Activated effector memory CD4-positive, alpha-beta T cell treated with Interleukin-2 at 50 U/mL for 16 hours (primary cell): ENCODE measurements at regions not wholly inside any gene's neighbourhood (a gene's known extent, or its start where the extent isn't known, plus 50 kb on each side); places are given as distances from the start of the nearest gene placed in this dataset.

Source experiments
- DNase-seq: peaks from one replicate; pipeline ENCODE4 v3.0.0-alpha.2; 2020

DNA sequence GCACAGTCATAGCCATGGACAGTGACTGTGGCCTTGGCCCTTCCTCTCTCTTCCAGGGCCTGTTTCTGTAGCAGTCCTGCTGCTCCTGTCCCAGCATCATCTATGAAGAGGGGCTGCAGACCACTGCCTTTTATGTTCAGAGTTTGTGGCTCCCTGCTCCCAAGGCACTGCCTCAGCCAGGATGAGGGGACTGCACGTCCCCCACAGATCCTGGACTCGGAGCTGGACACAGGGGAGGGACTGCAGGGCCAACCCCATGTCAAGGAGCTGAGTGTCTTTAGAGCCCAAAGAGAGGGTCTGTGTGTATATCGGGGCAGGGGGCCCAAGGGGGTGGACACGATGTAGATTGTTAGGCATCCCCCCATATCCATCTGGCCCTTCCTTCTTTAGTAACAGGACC is 60.6 kb upstream of the DIO3 start:
- no peak for DNase-seq

DNA sequence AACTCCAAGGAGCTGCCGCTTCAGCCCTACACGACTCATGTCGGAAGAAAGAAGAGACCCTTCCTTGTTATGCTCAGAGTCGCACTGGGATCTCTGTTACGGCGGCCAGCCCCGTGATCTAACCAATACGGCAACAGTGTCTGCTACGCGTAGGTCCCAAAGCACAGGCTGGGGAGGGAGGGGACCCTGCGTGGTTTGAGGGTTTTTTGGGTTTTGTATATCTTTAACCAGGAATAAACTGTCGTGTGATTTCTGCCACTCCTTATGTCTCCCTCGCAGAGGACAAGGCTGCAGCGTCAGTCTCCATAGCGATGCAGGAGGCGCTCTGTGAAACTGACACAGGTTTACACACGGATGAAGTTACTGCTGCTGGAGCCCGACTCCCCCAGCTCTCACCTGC is 60.0 kb upstream of the DIO3 start:
- DNase-seq = no peak

DNA sequence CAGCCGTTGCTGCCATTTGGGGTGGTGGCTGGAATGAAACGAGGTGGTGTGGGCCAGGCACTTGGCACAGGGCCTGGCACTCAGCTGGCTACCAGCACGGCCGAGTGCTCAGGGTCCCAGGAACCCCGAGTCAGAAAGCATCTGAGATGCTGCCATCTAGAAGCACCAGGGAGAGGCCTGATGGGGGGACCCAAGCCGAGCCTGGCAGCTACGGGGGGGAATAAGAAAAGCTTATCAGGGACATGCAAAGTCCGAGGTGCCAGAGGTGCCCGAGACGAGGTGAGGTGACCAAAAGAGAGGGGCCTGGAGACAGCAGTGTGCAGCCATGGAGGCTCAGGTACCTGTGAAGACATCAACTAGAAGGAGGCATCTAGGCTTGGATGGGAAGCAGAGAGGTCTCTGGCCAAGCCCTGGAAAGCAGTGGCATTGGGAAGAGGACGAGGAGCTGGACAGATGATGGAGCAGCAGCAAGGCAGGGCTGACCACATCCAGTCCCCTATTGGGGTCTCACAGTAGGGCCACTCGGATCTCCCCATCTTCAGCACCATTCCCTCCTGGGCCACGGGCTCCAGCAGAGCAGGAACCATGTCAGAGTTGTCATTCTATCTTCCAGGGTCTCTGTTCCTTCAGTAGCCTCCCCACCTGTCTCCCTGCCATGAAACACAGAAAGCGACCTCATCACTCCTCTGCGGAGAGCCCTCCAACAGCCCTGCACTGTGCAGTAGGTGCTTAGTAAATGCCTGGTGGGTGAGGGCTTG is 59.3 kb upstream of the DIO3 start:
- DNase-seq = no peak

DNA sequence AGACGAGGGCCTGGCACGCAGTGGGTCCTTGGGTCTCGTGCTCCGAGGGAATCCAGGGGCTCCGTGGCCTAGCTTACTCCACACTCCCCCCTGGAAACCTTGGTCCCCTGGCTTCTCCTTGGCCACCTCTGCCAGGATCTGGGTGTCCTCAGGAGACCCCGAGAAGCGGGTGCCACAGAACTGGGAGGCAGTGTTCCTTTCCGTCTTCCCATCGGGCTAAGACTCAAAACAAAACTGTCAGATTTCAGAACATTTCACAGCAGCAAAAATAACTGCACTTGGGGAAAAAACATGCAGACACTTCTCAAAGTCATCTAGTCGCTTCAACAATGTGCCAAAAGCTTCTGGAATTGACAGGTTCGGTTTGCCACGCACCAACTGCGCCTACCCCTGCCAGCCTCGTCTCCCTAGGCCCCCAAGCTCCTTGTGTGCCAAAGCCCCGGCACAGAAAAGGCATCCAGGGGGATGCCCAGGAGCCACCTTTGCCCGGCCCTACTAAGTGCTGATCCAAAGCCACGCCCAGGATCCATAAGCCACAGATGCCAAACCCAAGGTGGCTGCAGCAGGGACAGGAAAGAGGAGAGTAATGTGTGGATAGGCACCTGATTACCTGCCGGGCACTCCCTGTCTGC is 58.4 kb upstream of the DIO3 start:
- DNase-seq = no peak

DNA sequence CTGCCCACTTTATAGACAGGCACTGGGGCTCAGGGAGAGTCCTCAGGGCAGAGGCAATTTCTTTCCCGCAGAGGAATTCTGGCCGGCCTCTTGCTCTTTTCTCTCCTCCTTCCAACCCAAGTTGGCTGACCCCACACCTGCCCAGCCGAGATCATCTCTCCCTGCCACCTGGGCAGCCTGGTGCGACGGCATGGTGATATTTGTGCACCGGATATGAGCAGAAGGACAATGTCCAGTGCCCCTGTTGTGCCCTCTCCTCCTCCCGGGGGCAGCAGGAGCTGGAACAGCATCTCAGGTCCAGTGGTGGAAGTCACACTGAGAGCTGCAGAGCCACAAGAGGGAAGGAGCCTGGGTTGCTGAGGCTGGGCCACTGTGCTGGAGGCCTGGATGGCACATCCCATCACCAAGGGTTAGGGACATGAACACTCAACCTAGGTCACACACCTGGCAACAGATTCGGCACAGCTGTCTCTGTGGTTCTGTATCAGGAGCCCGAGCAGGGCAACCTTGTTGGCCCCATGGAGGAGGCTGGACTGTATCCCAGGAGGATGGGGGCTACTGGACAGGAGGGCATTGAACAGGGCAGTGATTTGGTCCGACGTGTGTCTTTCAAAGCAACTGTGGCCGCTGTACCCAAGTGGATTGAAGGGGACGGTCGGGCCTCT is 57.7 kb upstream of the DIO3 start:
- DNase-seq = no peak

DNA sequence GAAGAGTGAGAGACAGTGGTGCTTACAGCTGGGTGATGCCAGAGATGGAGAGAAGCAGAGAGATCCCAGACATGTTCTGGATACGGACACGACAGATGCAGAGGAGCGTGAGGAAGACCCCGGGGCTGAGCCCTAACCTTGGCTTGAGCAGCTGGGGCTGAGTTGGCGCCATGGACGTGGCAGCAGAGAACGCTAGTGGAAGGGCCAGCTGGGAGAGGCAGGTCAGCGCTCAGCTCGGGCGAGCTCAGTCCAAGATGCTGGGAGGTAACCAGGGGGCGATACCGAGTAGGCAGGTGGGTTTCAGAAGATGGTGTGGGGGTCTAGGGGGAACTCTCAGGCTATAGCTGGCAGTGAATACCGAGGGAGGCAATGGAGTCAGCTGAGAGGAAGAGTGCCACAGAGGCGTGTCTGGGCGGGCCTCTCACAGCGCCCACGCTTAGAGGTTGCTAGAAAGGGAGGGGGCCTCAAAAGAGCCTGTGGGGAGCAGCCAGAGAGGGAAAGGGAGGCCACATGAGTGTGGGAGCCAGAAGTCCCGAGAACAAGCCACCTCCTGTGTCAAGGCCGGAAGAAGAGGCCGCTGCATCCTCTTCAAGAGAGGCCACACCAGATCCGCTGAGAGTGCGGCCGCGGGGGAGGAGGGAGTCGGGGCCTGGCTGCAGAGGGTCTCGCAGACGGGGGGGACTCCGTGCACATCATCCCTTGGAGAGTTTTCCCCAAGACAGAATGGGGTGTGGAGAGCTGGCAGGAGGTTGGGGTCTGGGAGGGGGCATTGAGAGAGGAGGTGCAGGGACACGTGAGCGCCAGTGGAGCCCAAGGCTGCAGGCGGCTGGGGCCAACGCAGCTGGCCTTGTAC is 57.0 kb upstream of the DIO3 start:
- DNase-seq = no peak

DNA sequence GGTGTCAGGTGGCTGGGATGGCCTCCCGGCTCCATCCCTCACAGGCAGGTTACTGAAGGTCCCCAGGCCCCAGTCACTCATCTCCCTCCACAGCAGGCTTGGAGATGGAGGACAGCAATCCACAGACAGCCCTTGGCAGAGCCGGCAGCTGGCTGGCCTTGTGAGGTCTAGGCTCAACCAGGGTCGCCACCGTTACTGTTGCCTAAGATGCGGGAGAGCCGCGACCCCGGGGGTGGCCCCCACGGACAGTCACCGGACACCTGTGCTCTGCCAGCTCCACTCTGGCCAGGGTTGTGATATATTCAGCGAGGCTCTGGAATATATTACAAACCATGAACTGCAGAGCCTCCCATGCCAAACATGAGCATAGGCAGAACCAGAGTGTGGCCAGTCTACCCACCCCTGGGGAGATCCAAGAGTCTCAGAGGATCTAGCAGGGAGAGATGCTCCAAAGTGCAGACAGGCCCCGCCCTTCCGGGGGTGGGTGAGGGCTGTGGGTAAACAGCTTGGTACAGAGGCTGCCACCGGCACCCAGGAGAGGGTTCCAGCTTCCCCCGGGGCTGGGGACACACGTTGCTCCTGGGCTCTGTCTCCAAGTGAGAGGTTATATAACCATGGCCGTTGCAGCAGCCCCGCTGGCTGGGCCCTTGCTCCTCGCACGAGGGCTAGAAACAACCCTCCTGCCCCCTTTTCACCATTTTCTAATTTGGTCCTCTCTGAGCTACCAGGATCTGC is 55.9 kb upstream of the DIO3 start:
- no peak for DNase-seq

DNA sequence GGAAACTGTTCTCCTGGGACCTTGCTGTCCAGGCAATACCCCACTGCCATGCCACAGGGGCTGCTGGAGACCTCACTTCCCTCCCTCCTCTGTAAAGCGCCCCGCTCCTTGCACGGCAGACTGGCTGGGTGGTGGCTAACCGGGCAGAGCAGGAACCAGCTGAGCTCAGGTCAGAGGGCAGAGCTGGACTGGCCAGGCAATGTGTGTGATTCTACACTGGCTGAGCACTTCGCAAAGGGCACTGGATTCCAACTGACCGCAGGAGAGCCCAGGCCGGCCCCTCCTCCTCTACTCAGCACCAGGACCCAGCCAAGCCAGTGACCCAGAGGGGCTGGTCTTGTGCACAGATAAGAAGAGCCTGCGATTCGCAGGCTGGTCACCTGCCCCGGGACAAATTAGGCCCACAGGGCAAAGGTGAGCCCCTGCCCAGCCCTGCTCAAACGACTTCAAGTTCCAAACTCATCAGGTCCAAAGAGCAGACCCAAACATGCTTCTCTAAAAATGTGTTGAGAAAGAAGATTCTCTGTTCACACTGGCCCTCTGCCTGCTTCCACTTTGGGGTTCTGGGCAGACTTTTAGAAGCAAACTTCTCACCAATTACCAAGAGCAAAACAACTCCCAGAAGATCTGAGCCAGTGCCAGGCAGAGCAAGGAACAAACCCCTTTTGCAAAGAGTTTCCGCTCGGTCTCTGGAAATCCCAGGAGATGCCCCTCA is 54.9 kb upstream of the DIO3 start:
- no peak for DNase-seq

DNA sequence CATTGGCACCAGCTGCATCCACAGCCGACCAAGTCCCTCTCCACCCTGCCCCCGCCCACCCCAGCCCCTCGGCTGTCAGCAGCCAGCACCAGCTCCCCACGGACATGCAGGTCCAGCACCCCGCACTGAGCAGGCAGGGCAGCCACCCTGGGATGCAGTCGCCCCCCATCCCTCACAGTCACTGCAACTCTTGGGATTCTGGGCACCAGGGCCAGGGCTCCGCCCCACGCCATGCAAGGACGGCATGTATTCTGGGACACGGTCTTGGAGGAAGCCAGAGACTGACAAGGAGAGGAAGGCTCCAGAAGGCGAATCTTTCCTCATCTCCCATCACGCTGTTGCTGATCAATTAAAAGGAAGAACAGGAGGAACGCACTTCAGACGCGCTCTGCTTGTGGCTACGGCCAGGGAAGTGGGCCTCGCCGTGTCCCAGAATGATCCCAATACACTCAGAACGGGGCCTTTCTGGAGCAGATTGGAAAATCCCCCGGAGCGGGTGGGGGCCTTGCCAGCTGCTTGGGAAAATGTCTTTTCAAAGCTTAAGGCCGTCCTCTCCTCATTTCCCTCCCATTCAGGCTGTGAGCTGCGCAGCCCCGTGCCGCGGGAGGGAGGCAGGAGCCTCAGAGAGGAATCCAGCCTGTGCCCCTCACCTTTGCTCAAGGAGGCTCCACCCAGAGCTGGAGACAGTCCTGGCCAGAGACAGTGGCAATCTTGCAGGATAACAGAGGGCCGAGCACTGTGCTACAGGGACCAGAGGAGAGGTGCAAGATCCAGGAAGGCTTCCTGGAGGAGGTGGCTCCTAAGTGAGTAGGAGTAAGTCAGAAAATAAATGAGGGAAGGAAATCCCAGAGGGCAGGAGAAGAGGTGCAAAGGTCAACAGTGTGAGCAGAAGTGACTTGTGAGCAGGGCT is 54.1 kb upstream of the DIO3 start:
- no peak for DNase-seq

DNA sequence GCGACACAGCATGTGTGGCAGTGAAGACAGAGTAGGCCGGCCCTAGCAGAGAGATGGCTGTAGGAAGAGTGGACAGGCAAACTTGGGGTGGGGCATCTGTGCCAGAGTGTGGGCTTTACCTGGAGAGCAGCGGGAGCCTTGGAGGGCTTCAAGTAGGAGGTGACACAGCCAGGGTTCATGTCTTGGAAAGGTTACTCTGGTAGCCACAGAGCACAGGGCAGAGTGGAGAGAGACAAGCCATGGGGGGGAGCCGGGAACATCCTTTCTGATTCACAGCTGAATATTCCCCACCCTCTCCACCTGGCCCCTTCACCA is 53.5 kb upstream of the DIO3 start:
- DNase-seq = no peak

DNA sequence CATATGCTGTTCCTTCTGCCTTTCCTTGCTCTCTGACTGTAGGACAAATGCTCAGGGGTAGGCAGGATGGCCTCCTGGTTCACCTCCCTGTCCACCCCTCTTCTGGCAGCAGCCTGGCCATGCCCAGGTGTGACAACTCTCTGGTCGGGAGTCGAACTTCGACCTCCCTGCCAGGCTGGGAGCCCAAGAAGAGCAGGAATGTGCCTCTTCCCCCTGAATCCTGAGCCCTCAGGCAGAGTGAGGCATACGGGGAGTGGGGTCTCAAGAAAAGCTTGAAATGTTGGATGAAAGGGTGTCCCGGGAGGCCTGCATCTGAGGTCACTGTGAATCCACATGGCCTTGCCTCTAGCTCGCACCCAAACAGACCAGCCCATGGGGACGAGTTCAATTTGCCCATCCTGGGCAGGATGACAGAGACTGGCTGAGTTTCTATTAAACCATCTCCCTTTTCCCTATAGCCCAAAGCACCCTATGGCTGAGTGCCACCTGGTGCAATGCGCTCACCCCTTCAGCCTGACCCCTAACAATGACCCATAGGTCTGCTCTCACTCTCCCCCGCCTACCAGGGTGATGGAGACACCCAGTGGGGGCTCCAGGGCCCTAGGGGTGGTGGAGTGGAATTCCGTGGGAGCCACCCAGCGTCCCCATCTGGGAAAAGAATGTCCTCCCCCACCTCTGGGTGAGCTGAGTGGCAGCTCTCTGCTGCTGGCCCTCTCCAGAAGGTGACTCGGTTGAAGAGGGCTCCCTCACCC is 52.9 kb upstream of the DIO3 start:
- DNase-seq = no peak

DNA sequence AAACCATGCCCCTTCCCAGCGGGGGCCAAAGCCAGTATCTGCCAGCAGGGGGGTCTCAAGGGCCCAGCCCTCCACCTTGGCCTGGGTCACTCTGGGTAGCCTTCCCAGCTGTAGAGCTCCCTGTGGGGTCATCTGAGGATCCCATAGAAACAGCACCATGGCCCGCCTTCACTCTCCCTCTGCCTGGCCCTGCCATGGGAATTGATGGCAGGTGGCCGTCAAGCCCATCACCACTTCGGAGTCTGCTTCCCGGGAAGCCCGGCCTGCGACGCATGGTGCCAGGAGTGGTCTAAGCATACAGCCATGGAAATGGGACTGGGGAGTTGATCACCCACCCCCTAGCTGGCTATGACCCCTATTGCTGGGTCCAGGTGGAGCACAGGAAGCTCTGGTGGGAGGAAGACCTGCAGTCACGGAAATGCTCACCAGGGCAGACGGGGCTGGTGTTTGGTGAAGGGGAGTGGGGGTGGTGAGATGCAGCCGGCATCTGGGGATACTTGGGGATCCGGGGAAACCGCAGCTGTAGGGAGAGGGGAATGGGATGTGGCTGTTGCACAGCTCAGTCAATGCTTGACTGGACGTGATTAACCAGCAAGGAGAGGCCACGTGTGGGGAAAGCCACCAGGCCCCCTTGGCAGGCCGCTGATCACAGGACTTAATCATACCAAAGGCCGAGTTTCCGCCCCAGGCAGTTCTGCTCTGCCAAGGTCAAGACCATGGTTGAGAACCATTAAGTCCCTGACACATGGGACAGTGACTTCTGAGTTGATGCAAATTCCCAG is 52.2 kb upstream of the DIO3 start:
- no peak for DNase-seq

DNA sequence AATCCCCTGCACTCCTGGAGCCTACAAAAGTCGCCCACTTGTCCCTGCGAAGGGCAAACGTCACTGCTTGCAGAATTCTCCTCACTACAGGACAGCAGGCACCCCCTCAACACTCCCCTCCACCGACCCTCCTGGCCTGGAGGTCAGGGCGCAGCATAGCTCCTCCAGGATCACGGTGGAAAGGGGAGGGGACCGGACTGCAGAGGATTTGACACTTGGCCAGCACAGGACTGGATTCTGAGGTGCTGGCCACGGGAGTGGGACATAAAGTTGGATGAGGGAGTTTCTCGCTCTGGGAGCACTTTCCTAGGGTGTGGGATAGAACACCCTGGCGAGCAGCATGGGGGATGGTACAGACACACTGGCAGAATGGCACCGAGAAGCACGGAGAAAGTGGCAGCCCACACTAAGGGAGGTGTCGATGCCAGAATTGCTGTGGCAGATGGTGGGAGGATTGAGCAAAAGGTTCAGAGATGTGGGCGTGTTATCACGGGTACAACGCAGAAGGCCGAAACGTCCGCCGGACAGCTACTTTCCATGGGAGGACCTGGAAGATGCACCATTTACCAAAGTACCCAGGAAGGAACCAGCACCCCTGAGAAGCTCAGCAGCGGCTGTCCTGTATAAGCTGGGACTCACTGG is 51.4 kb upstream of the DIO3 start:
- no peak for DNase-seq

DNA sequence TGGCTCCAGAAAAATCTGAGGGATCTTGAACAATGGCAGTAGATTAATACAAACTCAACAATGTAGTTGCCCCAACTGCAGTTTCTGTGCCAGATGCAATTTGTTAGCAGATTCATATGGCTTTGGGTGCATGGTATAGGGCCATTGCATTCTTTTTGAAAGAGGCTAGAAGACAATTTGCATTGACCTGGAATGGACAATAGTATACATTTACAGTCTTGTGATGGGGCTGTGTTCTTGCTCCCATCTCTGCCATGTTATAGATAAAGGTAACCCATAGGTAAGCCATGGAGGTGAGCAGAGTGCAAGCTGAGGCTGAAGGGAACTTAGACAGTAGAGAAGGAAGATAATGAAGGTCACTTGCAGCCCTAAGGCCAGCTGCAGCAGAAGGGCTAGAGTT is 50.1 kb upstream of the DIO3 start:
- DNase-seq = no peak
